Body of pancreas (tissue), 4 donors: ENCODE measurements at regions not wholly inside any gene's neighbourhood (a gene's known extent, or its start where the extent isn't known, plus 50 kb on each side); places are given as distances from the start of the nearest gene placed in this dataset.

Experiments
- CTCF ChIP-seq, 7 experiments: fragments of 450-650 bp in 4 of 7; fragments of 200-600 bp in 3 of 7; sonication (generic) in 3 of 7; IDR thresholded peaks; one replicate each; pipeline ENCODE4 v1.5.1; 2016 to 2019; ENCODE audit warnings: antibody characterized with exemption in 7 of 7
- POLR2A ChIP-seq, 3 donors: fragments of 450-650 bp; IDR thresholded peaks; one replicate each; pipeline ENCODE4 v1.6.1; 2016; ENCODE audit warnings: antibody characterized with exemption in 3 of 3, mild to moderate bottlenecking in 2 of 3

DNA sequence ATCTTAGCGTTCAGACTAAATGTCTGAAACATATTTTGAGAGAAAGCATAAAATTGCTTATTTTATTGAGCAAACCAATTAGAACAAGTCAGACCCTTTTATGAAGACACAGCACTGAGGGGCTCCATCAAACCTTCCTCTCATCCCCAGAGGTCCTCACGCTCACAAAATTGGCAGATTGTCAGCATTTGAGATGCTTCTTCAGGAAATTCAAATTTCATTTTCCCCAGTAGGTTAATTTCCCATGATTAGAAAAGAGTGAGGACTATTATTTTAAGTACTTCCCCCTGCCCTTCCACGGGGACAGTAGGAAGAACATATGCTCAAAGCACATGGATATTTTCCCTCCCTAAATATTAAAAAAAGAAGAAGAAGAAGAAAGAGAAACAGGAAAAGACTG, 851.8 kb downstream of the BRD1 start:
- no peak for TF ChIP-seq POLR2A (IDR thresholded peaks at IDR 0.05)
- TF ChIP-seq CTCF (IDR thresholded peaks at IDR 0.05): no peak
